G401.6 (cell line): ENCODE measurements at regions not wholly inside any gene's neighbourhood (a gene's known extent, or its start where the extent isn't known, plus 50 kb on each side); places are given as distances from the start of the nearest gene placed in this dataset.
"Not testable (repeated sequence)": the region's sequence is repeated elsewhere in the genome, so short reads cannot be mapped to it uniquely, and the experiment has no call there.

Source experiments
- FAIRE-seq: peaks from 2 replicates; lab custom pipeline; 2012; peaks lifted over from hg19 to GRCh38; lab: Jason Lieb, UNC

GRCh38 chr18:40124107-40124506 is 1830.9 kb upstream of the PIK3C3 start:
- FAIRE-seq = no peak

GRCh38 chr18:40120796-40121391 is 1834.1 kb upstream of the PIK3C3 start:
- FAIRE-seq = no peak

- FAIRE-seq = no peak
Observed at GRCh38 chr18:40120356-40120755, 1834.7 kb upstream of the PIK3C3 start.

- FAIRE-seq = not testable (repeated sequence)
Observed at GRCh38 chr18:40119581-40119980, 1835.5 kb upstream of the PIK3C3 start.

- no peak for FAIRE-seq
Observed at GRCh38 chr18:40110455-40110854, 1844.6 kb upstream of the PIK3C3 start.

GRCh38 chr18:40109252-40110049 is 1845.6 kb upstream of the PIK3C3 start:
- FAIRE-seq = no peak

GRCh38 chr18:40108596-40108995 is 1846.4 kb upstream of the PIK3C3 start:
- no peak for FAIRE-seq

- no peak for FAIRE-seq
Observed at GRCh38 chr18:40102903-40103302, 1852.1 kb upstream of the PIK3C3 start.

GRCh38 chr18:40099641-40100040 is 1855.4 kb upstream of the PIK3C3 start:
- no peak for FAIRE-seq

GRCh38 chr18:40096675-40097074 is 1858.4 kb upstream of the PIK3C3 start:
- FAIRE-seq = no peak

- FAIRE-seq = no peak
Observed at GRCh38 chr18:40094441-40094840, 1860.6 kb upstream of the PIK3C3 start.

GRCh38 chr18:40088130-40088529 is 1866.9 kb upstream of the PIK3C3 start:
- FAIRE-seq = no peak

- FAIRE-seq = no peak
Observed at GRCh38 chr18:40079786-40080185, 1875.2 kb upstream of the PIK3C3 start.

- FAIRE-seq = no peak
Observed at GRCh38 chr18:40075616-40076015, 1879.4 kb upstream of the PIK3C3 start.

GRCh38 chr18:40072761-40073160 is 1882.3 kb upstream of the PIK3C3 start:
- FAIRE-seq = no peak

GRCh38 chr18:40066368-40066767 is 1888.7 kb upstream of the PIK3C3 start:
- no peak for FAIRE-seq

GRCh38 chr18:40063488-40063887 is 1891.5 kb upstream of the PIK3C3 start:
- FAIRE-seq = no peak

- FAIRE-seq = no peak
Observed at GRCh38 chr18:40061086-40061485, 1893.9 kb upstream of the PIK3C3 start.

- no peak for FAIRE-seq
Observed at GRCh38 chr18:40060562-40060961, 1894.5 kb upstream of the PIK3C3 start.

- no peak for FAIRE-seq
Observed at GRCh38 chr18:40058811-40059570, 1896.0 kb upstream of the PIK3C3 start.

GRCh38 chr18:40056079-40056692 is 1898.8 kb upstream of the PIK3C3 start:
- FAIRE-seq = no peak

GRCh38 chr18:40055262-40055661 is 1899.8 kb upstream of the PIK3C3 start:
- FAIRE-seq = no peak

GRCh38 chr18:40049716-40050115 is 1905.3 kb upstream of the PIK3C3 start:
- no peak for FAIRE-seq
